Colonic mucosa (tissue), 4 donors: ENCODE measurements at regions not wholly inside any gene's neighbourhood (a gene's known extent, or its start where the extent isn't known, plus 50 kb on each side); places are given as distances from the start of the nearest gene placed in this dataset.

Experiments
- DNase-seq: peaks from one replicate; pipeline ENCODE4 v3.0.0-alpha.2; 2020
- H3K27ac ChIP-seq: fragments of 200-600 bp; one replicate; pipeline ENCODE4 v1.8.0; 2021
- H3K27me3 ChIP-seq: fragments of 200-600 bp; one replicate; pipeline ENCODE4 v1.8.0; 2021
- H3K36me3 ChIP-seq: fragments of 200-600 bp; one replicate; pipeline ENCODE4 v1.8.0; 2021
- H3K4me1 ChIP-seq: fragments of 200-600 bp; one replicate; pipeline ENCODE4 v1.8.0; 2021; ENCODE audit warnings: mild to moderate bottlenecking
- H3K4me3 ChIP-seq: fragments of 200-600 bp; one replicate; pipeline ENCODE4 v1.8.0; 2021
- H3K9ac ChIP-seq, 2 donors: one replicate each; pipeline ENCODE4 v1.7.0; 2013; ENCODE audit warnings: control low read depth in 2 of 2, low read depth in 2 of 2, low read length in 2 of 2
- H3K9me3 ChIP-seq: fragments of 200-600 bp; one replicate; pipeline ENCODE4 v1.8.0; 2021
- intact Hi-C: fragments of 100-400 bp; cut with DNase I; formaldehyde crosslinking; loops from one replicate; pipeline ENCODE4 v1.14.1; 2022
- TF ChIP-seq, protein P1 (sequence below): fragments of 200-600 bp; IDR thresholded peaks from one replicate; pipeline ENCODE4 v1.8.0; 2022; ENCODE audit warnings: antibody characterized with exemption, mild to moderate bottlenecking
- donor health status: healthy.
- donor health status: DM: no; HTN: no; CAD: no.
- donor health status: DM: no; HTN: no; CAD: no.

DNA sequence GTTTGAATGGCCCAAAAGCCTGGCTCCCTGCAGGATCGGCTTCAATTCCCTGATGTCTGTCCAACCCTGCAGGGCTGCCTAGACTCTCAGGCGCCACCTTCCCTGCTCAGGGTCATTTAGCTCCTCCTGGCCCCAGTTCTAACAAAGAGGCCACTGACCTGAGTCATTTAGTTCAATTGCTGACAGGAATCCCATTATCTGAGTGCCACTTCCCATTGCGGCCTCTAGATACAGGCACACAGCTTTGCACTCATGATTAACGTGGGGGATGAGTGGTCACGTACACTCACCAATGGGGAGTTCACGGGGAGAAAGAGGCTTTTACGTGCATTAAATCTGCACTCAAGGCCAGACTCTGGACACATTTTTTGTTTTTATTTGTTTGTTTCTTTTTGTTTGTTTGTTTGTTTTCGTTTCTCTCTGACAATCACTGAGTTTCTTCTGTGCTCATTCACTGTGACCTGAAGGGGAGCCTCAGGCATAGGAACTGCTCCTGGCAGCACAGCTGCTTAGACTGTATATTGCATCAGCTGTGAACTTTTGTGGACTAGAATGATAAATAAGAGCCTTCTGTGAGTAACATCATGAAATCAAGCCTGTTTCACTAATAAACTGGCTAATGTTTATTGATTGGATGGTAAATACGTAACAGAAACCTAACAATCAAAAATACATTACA lies 118.9 kb upstream of the CTNNA2 start:
- Histone ChIP-seq H3K4me1 (no peaks in the 10 kb centered on the region), H3K9me3 (no peaks in the 10 kb centered on the region), H3K27ac (no peak overlapping the region), H3K9ac (no peak overlapping the region), H3K36me3 (no peaks in the 10 kb centered on the region), H3K4me3 (no peak overlapping the region), H3K27me3 (no peaks in the 10 kb centered on the region)
- intact Hi-C loops = no loop called here
- TF ChIP-seq, protein P1, sequence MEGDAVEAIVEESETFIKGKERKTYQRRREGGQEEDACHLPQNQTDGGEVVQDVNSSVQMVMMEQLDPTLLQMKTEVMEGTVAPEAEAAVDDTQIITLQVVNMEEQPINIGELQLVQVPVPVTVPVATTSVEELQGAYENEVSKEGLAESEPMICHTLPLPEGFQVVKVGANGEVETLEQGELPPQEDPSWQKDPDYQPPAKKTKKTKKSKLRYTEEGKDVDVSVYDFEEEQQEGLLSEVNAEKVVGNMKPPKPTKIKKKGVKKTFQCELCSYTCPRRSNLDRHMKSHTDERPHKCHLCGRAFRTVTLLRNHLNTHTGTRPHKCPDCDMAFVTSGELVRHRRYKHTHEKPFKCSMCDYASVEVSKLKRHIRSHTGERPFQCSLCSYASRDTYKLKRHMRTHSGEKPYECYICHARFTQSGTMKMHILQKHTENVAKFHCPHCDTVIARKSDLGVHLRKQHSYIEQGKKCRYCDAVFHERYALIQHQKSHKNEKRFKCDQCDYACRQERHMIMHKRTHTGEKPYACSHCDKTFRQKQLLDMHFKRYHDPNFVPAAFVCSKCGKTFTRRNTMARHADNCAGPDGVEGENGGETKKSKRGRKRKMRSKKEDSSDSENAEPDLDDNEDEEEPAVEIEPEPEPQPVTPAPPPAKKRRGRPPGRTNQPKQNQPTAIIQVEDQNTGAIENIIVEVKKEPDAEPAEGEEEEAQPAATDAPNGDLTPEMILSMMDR = no peak
- no peak for DNase-seq

DNA sequence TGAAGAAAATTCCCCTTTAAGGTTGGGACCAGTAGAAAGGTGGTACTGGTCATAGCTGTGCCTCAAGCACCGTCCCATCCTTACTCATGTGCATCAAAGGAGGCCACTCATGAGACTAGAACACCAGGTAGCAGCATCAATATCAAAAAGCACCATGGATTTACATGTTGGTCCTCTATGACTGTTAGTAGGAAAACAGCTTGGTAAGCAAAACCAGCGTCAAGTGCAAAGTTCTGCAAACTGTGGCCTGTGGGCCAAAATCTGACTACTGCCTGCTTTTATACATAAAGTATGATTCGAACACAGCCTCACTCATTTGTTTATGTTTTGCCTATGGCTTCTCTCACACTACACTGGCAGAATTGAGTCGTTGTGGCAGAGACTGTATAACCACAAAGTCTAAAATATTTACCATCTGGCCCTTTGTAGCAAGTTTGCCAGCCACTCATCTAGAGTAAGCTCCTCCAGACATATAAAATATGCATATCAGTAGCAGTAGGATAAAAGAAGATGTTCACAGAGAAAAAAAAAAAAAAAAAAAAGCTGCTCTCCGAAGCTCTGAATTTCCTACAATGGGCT lies 119.7 kb upstream of the CTNNA2 start:
- H3K9ac ChIP-seq = no peak overlapping the region
- TF ChIP-seq, protein P1 = no peak
- no peaks in the 10 kb centered on the region for H3K4me1 ChIP-seq
- no peak overlapping the region for H3K27ac ChIP-seq
- no peak overlapping the region for H3K4me3 ChIP-seq
- H3K36me3 ChIP-seq = no peaks in the 10 kb centered on the region
- no peaks in the 10 kb centered on the region for H3K27me3 ChIP-seq
- DNase-seq = no peak
- no peaks in the 10 kb centered on the region for H3K9me3 ChIP-seq
- intact Hi-C loops = no loop called here

DNA sequence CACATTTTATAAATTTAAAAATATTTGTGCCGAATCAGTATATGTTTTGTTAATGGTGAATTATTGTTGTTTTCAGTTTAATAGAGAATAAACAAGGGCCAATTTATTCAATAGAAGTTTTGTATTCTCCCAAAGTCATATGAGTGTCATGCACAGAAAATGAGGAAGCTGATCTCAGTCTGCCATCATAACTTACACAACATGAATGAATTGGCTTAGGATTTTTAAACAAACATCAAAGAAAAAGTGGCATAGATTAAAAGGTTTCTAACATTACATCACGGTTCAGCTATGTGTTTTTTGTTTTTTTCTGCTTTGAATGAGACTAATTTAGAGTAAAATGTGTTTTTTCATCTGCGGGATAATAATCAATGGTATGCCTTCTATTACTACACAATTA lies 123.4 kb upstream of the CTNNA2 start:
- Histone ChIP-seq H3K4me1 (no peaks in the 10 kb centered on the region), H3K9me3 (no peaks in the 10 kb centered on the region), H3K27me3 (no peaks in the 10 kb centered on the region), H3K27ac (no peak overlapping the region), H3K36me3 (no peaks in the 10 kb centered on the region), H3K9ac (no peak overlapping the region), H3K4me3 (no peak overlapping the region)
- no peak for DNase-seq
- intact Hi-C loops = no loop called here
- TF ChIP-seq, protein P1 = no peak

DNA sequence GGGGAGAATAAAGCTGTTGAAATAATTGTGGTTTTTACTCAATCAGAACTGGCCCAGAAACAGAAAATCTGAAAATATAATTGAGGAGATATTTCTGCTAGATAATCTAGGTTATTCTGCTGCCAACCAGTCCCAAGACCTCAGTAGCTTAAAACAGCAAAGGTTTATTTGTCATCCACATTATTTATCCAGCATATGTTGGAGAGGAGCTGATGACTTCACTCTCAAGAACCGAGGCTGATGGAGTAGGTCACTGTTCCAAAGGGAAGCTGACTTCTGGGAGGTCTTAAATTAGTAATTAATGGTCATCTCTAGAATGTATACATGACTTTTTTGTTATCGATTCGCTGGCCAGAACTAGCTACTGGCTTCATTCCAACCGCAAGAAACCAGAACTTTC lies 124.8 kb upstream of the CTNNA2 start:
- Histone ChIP-seq H3K36me3 (no peaks in the 10 kb centered on the region), H3K9ac (no peak overlapping the region), H3K4me1 (no peaks in the 10 kb centered on the region), H3K27ac (no peak overlapping the region), H3K27me3 (no peaks in the 10 kb centered on the region), H3K4me3 (no peak overlapping the region), H3K9me3 (no peaks in the 10 kb centered on the region)
- no peak for DNase-seq
- intact Hi-C loops = no loop called here
- TF ChIP-seq, protein P1 = no peak

DNA sequence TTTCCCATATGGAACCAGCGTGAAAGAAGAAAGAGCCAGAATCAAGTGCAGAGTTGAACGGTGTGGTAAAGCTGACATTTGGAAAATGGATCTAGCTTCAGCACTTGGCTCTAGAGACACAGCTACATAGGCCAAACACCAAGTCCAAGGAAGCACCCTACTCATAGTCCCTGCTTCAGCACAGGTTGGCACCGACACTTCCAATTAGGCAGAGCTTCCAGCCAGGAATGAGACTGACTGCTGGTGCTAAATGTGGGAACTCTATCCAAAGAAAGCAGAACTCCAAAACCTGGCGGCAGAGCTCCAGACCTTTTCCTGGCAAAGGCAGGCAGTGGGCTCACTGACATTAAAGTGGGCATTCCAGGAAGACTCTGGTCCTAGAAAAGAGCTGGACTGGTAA lies 125.4 kb upstream of the CTNNA2 start:
- Histone ChIP-seq H3K4me1 (no peaks in the 10 kb centered on the region), H3K9me3 (no peaks in the 10 kb centered on the region), H3K27ac (no peak overlapping the region), H3K27me3 (no peaks in the 10 kb centered on the region), H3K9ac (no peak overlapping the region), H3K36me3 (no peaks in the 10 kb centered on the region), H3K4me3 (no peak overlapping the region)
- TF ChIP-seq, protein P1 = no peak
- no peak for DNase-seq
- intact Hi-C loops = no loop called here
